Fibroblast of villous mesenchyme (primary cell): ENCODE measurements at regions not wholly inside any gene's neighbourhood (a gene's known extent, or its start where the extent isn't known, plus 50 kb on each side); places are given as distances from the start of the nearest gene placed in this dataset.

ENCODE experiments used
- DNase-seq: peaks from one replicate; pipeline ENCODE4 v3.0.0-alpha.2; 2010; ENCODE audit warnings: low read depth
- H3K4me3 ChIP-seq: 2 replicates; pipeline ENCODE4 v1.5.1; 2011; ENCODE audit warnings: low read depth, mild to moderate bottlenecking, low read length
- TF ChIP-seq, protein P1 (sequence below): IDR thresholded peaks from 2 replicates; pipeline ENCODE4 v1.5.1; 2012; ENCODE audit warnings: low read depth, mild to moderate bottlenecking, low read length; ENCODE audit not compliant: insufficient read depth

DNA sequence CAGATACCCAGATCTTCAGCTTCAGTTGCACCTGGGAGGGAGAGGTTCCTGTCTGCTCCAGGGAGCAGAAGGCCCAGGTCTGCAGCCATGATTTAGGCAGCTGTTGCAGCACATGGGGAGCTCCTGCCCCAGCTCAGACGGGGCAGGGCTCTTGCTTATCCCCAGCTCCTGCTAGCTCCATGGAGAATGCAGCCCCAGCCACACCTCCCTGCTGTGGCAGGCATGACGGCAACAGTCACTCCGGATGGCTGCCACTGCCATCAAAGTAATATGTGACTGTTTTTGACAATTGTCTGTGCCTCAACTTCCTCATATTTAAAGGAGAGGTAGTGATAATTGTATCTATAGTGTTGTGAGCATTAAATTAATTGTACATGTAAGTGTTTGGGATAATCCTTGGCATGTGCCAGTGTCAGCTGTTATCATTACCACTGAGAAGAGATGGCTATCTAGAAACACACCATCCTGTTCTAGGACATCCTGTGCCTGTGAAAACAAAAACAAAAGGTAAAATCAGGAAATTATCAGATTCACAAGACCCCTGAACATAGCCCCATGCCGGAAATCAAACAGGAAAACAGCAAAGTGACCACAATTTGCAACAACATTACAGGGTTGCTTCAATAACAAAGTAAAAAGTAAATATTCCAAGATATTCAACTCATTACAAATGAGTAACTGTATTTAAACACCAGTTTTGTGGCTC lies 1048.8 kb upstream of the ACO1 start:
- no peak for DNase-seq
- H3K4me3 ChIP-seq = no peak overlapping the region
- TF ChIP-seq, protein P1, sequence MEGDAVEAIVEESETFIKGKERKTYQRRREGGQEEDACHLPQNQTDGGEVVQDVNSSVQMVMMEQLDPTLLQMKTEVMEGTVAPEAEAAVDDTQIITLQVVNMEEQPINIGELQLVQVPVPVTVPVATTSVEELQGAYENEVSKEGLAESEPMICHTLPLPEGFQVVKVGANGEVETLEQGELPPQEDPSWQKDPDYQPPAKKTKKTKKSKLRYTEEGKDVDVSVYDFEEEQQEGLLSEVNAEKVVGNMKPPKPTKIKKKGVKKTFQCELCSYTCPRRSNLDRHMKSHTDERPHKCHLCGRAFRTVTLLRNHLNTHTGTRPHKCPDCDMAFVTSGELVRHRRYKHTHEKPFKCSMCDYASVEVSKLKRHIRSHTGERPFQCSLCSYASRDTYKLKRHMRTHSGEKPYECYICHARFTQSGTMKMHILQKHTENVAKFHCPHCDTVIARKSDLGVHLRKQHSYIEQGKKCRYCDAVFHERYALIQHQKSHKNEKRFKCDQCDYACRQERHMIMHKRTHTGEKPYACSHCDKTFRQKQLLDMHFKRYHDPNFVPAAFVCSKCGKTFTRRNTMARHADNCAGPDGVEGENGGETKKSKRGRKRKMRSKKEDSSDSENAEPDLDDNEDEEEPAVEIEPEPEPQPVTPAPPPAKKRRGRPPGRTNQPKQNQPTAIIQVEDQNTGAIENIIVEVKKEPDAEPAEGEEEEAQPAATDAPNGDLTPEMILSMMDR = no peak

DNA sequence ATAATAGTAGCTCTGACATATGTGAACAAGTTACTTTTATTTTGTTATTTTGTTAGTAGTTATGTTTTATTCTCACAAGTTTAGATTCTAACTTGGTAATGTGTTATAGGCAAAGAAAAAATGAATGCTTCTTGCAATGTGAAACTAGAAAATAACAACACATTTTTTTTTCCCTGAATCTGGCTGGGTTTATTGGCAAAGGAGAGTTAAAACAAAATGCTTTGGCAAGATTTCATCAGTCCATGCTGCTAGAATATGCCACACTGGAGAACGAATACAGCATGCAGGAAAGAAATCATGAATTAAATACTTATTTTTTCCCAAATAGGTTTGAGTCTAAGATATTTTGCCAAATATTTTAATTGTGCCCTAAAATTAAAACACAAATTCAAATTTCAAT lies 1048.1 kb upstream of the ACO1 start:
- no peak overlapping the region for H3K4me3 ChIP-seq
- TF ChIP-seq, protein P1 = no peak
- no peak for DNase-seq

DNA sequence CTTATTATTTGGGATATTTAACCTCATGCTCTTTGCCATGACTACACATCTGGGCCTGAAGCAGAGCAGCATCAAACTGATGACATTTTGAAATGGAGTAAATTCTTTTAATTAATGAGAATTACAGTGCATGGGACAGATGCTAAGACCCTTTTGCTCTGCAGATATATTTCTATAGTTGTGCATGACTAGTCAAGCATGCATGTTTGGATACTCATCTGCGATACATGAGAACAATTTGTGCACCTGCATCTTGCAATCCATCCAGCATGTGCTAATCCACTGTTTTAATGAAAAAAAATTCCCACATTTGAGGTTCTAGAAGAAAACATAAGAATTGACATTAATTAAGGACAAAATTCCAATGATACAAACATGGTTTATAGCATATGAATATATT lies 1047.6 kb upstream of the ACO1 start:
- TF ChIP-seq, protein P1 = no peak
- H3K4me3 ChIP-seq = no peak overlapping the region
- no peak for DNase-seq

DNA sequence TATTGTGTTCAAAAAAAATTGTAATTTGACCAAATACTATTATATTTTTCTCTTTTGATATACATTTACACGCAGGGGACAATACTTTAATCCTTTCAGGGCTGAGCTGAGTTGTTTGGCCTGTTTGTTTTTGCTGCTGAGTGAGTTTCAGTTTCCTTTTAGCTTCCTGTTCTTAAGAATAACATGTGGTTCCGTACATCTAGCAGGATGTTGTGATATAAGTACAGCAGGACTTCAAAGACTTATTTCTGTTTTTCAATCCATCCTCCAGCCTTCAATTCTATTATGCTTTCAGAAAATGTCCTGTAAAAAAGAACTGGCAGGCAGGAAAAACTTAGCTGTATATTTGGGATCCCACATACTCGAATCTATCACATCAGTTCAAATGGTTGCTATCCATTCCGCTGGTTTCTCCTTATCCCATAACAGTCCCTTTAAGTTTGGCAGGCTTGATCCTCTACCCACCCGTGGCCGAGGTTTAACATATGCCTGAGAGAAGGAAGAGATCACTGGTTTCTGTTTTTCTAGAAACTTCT lies 1037.3 kb upstream of the ACO1 start:
- peak; percentile 65 for DNase-seq
- peak overlapping the region; percentile 19 for H3K4me3 ChIP-seq
- TF ChIP-seq, protein P1 = no peak

DNA sequence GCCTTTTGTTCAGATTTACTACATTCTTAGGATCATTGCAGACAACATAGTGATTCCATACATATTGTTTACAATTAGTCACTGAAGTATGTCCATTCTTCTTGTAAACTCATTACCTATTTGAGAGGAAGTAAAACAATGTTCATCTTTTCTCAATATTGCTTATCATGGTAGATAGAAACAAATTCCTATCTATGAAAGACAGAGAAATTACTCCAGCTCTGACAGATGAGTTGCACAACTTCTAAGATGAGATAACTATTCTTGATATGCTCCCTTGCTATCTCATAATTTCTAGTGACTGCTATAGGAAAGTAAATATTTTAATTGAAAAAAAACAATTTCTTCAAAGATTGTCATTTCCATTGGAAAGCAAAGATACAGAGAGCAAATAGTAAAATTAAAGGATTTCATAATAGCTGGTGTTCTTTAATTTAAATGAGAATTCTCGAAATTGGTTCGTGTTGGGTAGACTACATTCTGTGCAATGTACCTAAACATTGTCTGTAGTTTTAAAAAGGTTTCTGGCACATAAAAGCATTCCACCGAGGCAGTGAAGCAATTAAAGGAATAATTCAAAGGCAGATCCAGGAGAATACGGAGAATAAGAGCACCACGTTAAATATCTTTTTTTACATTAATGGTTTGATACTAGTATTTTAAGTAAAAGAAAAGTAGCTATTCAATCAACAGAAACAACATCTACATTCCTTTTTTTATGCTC lies 1029.1 kb upstream of the ACO1 start:
- TF ChIP-seq, protein P1 = no peak
- no peak overlapping the region for H3K4me3 ChIP-seq
- DNase-seq = no peak

DNA sequence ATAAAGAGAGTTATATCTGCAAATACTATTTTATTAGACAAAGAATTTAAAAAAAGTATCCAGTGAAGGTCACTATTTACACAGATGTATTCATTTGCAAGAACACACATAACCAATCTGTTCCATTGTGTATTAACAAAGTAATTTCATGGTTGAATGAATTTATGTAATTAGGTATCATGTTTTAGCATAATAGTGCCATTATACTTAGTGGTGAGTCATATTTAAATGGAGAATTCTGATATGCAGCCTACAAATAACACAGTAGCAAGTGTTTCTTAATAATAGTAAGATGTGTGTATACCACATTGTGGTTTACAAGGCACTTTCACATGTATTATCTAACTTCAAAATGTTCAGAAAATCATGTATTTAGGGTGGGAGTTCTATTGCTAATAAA lies 1028.5 kb upstream of the ACO1 start:
- TF ChIP-seq, protein P1 = no peak
- H3K4me3 ChIP-seq = no peak overlapping the region
- no peak for DNase-seq

DNA sequence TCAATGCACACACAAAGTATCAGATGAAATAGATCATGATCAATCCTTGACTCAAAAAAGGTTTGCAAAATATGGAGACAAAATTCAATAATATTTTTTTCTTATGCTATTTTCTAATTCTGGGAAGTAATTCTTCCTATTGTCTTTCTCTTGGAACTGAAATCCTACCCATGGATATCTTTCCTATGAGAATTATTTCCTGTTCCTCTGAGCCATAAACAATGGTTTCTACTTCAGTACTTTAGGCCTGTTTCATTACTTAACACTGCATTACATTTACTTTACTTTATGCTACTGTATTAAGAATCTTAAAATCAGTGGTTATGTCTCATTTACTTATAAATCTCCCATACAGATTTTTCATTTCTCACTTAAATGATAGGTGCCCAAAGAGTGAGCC lies 1025.4 kb upstream of the ACO1 start:
- TF ChIP-seq, protein P1 = no peak
- no peak for DNase-seq
- H3K4me3 ChIP-seq = no peak overlapping the region
